Dendritic cell treated with granulocyte-macrophage colony-stimulating factor and Interleukin-4, amounts not matched to agents 40 ng/mL and 50 ng/mL, for 4 days (primary cell): ENCODE measurements at regions not wholly inside any gene's neighbourhood (a gene's known extent, or its start where the extent isn't known, plus 50 kb on each side); places are given as distances from the start of the nearest gene placed in this dataset.

ENCODE experiments used
- H3K27ac Mint-ChIP-seq: one replicate; pipeline ENCODE4 v1.8.0; 2022; ENCODE audit warnings: mild to moderate bottlenecking, mixed read lengths
- H3K27me3 Mint-ChIP-seq: one replicate; pipeline ENCODE4 v1.8.0; 2022; ENCODE audit warnings: mild to moderate bottlenecking, mixed read lengths
- H3K36me3 Mint-ChIP-seq: one replicate; pipeline ENCODE4 v1.8.0; 2022; ENCODE audit warnings: low read depth, mixed read lengths
- H3K4me1 Mint-ChIP-seq: one replicate; pipeline ENCODE4 v1.8.0; 2022; ENCODE audit warnings: low read depth, mixed read lengths
- H3K4me3 Mint-ChIP-seq: one replicate; pipeline ENCODE4 v1.8.0; 2022; ENCODE audit warnings: mild to moderate bottlenecking, moderate library complexity, mixed read lengths
- H3K9me3 Mint-ChIP-seq: one replicate; pipeline ENCODE4 v1.8.0; 2022; ENCODE audit warnings: mixed read lengths
- intact Hi-C: fragments of 100-400 bp; cut with micrococcal nuclease; formaldehyde crosslinking; loops from one replicate; pipeline ENCODE4 v1.15.0; 2022

DNA sequence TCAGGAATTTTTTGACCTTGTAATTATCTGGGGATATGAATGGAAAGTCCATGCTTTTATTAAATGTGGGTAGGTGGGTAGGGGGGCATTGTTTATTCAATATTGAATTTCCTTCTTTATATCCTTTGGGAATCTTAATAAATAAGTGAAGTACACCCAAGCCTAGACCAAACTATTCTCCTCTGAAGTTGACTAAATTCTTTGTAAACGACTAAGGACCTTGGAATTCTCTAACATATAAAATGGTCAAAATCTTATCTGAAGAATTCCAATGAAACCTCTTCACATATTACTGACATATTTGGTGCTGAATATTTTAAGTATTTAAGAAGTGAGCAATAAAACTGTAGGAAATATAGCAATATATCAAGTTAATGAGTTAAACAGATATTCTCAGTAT lies 1432.1 kb upstream of the GBE1 start:
- Mint-ChIP-seq H3K27ac (no peak overlapping the region), H3K4me3 (no peak overlapping the region), H3K27me3 (no peaks in the 10 kb centered on the region), H3K36me3 (no peaks in the 10 kb centered on the region), H3K4me1 (no peaks in the 10 kb centered on the region), H3K9me3 (peaks cover 9% of the 10 kb centered on the region)
- intact Hi-C loops = no loop called here

DNA sequence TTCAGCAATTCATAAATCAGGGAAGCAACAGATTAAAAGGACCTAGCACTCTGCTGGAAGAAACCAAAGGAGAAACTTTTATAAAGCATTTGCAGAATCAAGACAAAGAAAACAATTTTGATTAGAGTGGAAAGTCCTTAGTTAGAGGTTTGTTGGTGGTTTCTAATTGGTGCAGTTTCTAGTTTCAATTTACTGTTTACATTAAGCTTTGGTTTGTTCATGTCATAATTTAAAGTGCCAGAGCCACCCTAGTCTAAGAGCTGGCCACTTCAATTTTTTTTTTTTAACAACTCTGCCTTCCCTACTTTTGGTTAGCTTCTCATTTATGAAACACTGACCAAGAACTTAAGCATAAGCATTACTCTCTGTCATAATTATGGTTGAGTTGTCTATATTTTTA lies 1428.2 kb upstream of the GBE1 start:
- Mint-ChIP-seq H3K9me3 (peaks cover 6% of the 10 kb centered on the region), H3K4me1 (no peaks in the 10 kb centered on the region), H3K27ac (no peak overlapping the region)

DNA sequence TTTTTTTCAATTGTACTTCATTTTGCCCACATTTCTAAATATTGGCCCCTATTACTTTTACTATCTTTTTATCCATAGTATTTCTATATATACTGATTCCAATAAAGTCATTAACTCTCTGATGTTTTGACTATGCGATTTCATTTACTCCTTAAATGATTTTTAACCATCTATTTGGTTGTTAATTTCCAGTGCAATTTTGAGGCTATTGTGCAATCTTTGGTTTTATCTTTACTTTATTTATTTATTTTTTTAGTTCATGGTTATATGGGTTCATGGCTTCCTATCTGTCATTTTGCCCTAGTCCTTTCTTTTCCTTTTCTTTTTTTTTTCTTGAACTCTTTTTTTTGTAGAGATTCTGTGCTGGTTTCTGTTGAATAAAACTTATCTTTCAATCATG lies 1408.0 kb upstream of the GBE1 start:
- no peaks in the 10 kb centered on the region for H3K27me3 Mint-ChIP-seq
- no peak overlapping the region for H3K4me3 Mint-ChIP-seq
- intact Hi-C loops = no loop called here
- H3K27ac Mint-ChIP-seq = no peak overlapping the region
- no peaks in the 10 kb centered on the region for H3K36me3 Mint-ChIP-seq
- no peaks in the 10 kb centered on the region for H3K4me1 Mint-ChIP-seq
- no peaks in the 10 kb centered on the region for H3K9me3 Mint-ChIP-seq

More for the DNA sequence above, 1428.2 kb upstream of the GBE1 start:
- Mint-ChIP-seq H3K4me3 (no peak overlapping the region), H3K27me3 (no peaks in the 10 kb centered on the region), H3K36me3 (no peaks in the 10 kb centered on the region)
- intact Hi-C loops = no loop called here

DNA sequence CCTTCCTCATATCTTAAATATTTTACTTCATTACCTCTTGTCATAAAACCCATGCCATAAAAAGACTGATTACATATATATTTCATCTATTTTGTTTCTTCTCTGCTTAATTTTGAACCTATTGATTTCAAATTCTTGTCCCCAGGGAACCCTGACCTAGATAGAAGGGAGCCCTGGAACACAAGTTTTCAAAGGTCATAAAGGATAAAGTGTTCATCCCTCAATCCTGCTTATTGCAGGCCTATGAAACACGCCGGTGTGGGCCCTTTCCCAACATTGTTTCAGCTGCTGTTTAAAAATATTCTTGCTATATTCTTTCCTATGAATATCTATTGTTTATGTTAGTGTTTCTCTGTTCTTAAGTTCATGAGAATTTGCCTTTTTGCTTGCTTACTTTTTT lies 1389.5 kb upstream of the GBE1 start:
- Mint-ChIP-seq H3K4me3 (no peak overlapping the region), H3K9me3 (peaks cover 41% of the 10 kb centered on the region), H3K27ac (no peak overlapping the region), H3K36me3 (no peaks in the 10 kb centered on the region), H3K4me1 (no peaks in the 10 kb centered on the region), H3K27me3 (no peaks in the 10 kb centered on the region)
- intact Hi-C loops = no loop called here

DNA sequence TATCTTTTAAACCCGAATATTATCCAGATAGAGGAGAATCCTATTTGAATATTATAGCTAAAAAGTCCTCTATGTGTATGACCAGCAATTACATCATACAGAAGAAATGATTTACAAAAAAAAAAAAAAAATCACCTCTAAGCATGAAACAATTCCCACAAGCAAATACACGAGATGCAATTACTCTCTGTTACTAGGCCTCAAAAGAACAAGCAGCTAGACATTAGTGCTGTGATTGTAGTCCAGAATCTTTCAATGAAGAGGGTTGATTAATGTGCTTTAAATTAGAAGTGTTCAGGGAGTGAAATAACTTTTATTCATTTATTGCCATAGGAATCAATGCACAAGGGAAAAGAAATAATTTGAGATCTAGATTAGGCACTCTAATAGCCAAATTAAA lies 1379.5 kb upstream of the GBE1 start:
- Mint-ChIP-seq H3K4me3 (no peak overlapping the region), H3K4me1 (no peaks in the 10 kb centered on the region), H3K9me3 (peaks cover 16% of the 10 kb centered on the region), H3K36me3 (no peaks in the 10 kb centered on the region), H3K27ac (no peak overlapping the region), H3K27me3 (no peaks in the 10 kb centered on the region)
- intact Hi-C loops = no loop called here

DNA sequence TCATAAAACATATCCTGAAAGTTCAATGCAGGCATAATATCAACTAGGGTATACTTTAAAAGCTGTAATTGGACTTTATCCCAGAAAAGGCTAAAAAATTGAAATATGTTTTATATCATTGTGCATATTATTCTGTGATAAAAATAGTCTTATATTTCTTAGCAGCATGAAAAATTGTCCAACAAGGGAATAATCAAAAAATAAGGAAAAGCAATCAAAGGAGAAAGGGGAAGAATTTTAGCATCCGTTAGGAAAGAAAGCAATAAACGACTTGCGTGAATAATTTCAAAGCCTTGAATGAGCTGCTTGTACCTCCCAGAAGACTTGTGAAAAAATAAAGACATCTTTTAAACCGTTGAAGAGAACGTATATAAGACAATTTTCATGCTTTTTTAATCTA lies 1369.8 kb upstream of the GBE1 start:
- Mint-ChIP-seq H3K4me3 (no peak overlapping the region), H3K4me1 (no peaks in the 10 kb centered on the region), H3K27ac (no peak overlapping the region), H3K27me3 (no peaks in the 10 kb centered on the region), H3K36me3 (no peaks in the 10 kb centered on the region), H3K9me3 (peaks cover 14% of the 10 kb centered on the region)
- intact Hi-C loops = no loop called here

DNA sequence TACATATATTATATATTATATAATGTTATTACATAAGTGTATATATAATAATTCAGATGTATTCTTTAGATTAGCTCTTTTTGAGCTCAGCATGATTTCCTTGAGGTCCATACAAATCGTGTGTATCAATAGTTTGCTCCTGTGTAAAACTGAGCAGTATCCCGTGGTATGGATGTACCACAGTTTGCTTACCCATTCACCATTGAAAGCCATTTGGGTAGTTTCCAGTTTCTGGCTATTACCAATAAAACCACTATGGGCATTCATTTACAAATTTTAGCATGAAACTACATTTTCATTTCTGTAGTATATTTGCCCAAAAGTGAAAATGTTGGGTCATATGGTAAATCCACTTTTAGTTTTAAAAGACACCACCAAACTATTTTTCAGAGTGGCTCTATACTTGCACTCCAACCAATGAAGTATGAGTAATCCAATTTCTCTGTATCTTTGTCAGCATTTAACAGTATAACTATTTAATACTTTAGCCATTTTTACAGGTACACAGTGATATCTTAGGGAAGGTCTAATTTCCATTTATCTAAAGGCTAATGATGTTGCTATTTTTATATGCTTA lies 1361.4 kb upstream of the GBE1 start:
- Mint-ChIP-seq H3K27ac (no peak overlapping the region), H3K4me1 (no peaks in the 10 kb centered on the region)
- intact Hi-C loops = no loop called here

DNA sequence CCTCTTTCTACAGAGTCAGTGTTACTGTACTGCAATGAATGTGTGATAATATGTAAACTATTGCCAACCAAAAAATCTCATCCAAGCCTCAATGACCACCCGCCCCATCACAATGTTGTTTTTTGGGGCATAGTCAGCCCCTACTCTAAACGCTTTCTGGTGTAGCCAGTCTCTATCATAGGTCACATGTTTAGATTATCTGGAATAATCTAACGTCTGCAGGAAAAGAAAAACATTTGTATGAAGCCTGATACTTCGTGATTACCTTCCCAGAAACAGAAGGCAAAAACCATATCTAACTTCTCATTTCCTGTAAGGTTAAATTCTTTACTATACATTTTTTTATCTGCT lies 1331.8 kb upstream of the GBE1 start:
- Mint-ChIP-seq H3K27ac (no peak overlapping the region), H3K4me3 (no peak overlapping the region), H3K9me3 (no peaks in the 10 kb centered on the region), H3K36me3 (no peaks in the 10 kb centered on the region), H3K4me1 (no peaks in the 10 kb centered on the region), H3K27me3 (no peaks in the 10 kb centered on the region)
- intact Hi-C loops = no loop called here

More for the DNA sequence above, 1361.4 kb upstream of the GBE1 start:
- Mint-ChIP-seq H3K27me3 (no peaks in the 10 kb centered on the region), H3K4me3 (no peak overlapping the region), H3K36me3 (no peaks in the 10 kb centered on the region), H3K9me3 (peaks cover 3% of the 10 kb centered on the region)

DNA sequence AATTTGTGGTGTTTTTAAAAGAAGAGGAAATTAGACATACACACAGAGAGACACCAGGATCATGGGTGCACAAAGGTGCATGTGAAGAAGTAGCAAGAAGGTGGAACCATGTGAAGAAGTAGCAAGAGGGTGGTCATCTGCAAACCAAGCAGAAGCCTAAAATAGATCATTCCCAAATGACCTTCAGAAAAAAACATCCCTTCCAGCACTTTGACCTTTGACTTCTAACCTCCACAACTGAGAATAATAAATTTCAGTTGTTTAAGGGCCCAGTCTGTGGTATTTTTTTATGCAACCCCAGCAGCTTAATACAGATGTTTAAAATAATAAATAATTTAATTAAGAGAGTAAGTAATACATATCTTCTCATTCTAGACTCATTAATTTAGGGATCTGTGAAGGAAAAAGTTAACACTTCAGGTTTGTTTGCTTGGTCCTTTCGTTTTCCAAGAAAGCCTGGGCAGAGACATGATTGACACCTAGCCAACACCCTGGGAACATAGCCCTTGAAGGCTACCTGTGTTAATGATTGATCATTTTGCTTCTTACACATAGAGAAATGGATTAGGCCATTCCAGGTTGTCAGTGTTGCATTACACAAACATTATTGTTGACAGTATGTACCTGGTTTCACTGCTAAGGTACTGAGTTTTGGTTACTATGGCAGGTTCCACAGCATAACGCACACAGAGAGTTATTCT lies 1331.2 kb upstream of the GBE1 start:
- H3K27me3 Mint-ChIP-seq = no peaks in the 10 kb centered on the region

DNA sequence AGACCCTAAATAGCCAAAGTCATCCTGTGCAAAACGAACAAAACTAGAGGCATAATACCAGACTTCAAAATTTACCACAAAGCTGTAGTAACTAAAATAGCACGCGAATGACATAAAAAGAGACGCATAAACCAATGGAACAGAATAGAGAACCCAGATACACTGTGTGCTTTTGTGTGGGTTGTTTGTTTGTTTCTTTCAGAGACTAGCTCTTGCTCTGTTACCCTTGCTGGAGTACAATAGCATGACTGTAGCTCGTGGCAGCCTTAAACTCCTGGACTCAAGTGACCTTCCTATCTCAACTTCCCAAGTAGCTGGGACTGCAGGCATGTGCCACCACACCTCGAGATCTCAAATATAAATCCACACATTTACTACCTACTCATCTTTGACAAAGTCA lies 1314.6 kb upstream of the GBE1 start:
- no peak overlapping the region for H3K27ac Mint-ChIP-seq
- no peak overlapping the region for H3K4me3 Mint-ChIP-seq
- no peaks in the 10 kb centered on the region for H3K36me3 Mint-ChIP-seq
- H3K4me1 Mint-ChIP-seq = no peaks in the 10 kb centered on the region
- peaks cover 5% of the 10 kb centered on the region for H3K9me3 Mint-ChIP-seq
- intact Hi-C loops = no loop called here
- H3K27me3 Mint-ChIP-seq = no peaks in the 10 kb centered on the region

More for the DNA sequence above, 1331.2 kb upstream of the GBE1 start:
- intact Hi-C loops = no loop called here
- H3K27ac Mint-ChIP-seq = no peak overlapping the region
- no peaks in the 10 kb centered on the region for H3K36me3 Mint-ChIP-seq
- H3K4me1 Mint-ChIP-seq = no peaks in the 10 kb centered on the region
- no peaks in the 10 kb centered on the region for H3K9me3 Mint-ChIP-seq
- H3K4me3 Mint-ChIP-seq = no peak overlapping the region

DNA sequence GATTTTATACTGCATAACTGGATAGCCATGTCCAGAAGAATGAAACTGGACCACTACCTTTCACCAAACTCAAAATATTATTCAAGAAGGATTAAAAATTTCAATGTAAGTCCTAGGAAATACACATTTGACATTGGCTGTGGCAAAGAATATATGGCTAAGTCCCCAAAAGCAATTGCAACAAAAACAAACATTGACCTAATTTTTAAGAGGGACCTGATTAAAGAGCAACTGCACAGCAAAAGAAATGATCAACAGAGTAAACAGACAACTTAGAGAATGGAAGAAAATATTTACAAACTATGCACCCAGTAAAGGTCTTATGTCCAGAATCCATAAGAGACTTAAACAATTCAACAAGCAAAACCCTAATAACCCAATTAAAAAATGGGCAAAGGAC lies 1313.0 kb upstream of the GBE1 start:
- Mint-ChIP-seq H3K36me3 (no peaks in the 10 kb centered on the region), H3K27me3 (no peaks in the 10 kb centered on the region), H3K9me3 (no peaks in the 10 kb centered on the region), H3K4me1 (no peaks in the 10 kb centered on the region), H3K27ac (no peak overlapping the region), H3K4me3 (no peak overlapping the region)
- intact Hi-C loops = no loop called here

DNA sequence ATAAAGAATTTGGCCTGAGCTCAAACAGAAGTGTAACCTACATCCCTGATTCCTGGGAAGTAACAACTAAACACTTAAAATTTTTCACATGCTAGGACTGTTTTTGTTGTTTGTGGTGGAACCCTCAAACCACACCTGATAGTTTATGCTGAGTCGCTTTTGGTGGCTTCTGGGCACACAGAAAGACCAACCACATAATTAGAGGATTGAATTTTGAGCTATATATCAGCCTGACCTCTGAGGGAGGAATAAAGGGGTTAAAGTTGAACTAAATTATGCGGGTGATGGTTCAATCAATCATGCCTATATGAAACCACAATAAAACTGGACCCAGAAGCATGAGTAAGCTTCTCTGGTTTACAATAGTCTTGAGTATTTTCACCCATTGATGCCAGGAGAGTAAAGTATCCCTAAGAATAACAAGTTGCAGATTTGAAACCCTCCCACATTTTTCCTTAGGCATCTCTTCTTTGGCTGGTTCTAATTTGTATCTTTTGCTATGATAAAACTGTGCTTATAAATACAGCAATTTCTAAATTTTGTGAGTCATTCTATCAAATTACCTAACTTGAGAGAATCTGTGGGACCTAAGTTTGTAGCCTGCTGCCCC lies 1304.5 kb upstream of the GBE1 start:
- Mint-ChIP-seq H3K36me3 (no peaks in the 10 kb centered on the region), H3K27me3 (no peaks in the 10 kb centered on the region), H3K27ac (no peak overlapping the region), H3K4me1 (no peaks in the 10 kb centered on the region), H3K9me3 (peaks cover 33% of the 10 kb centered on the region), H3K4me3 (no peak overlapping the region)
- intact Hi-C loops = no loop called here

DNA sequence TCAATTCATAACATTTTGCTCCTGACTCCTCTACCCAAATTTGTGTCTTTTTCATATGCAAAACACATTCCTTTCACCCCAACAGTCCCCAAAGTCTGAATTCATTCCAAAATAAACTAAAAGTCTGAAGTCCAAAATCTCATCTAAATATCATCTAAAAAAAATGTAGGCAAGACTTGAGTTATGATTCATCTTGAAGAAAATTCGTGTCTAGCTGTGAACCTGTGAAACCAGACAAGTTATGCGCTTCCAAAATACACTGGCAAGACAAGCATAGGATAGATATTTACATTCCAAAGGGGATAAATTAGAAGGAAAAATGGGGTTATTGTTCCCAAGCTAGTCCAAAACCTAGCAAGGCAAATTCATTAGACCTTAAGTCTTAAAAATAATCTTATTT lies 1302.0 kb upstream of the GBE1 start:
- Mint-ChIP-seq H3K27ac (no peak overlapping the region), H3K36me3 (no peaks in the 10 kb centered on the region), H3K27me3 (no peaks in the 10 kb centered on the region), H3K9me3 (peaks cover 46% of the 10 kb centered on the region), H3K4me1 (no peaks in the 10 kb centered on the region), H3K4me3 (no peak overlapping the region)
- intact Hi-C loops = no loop called here

DNA sequence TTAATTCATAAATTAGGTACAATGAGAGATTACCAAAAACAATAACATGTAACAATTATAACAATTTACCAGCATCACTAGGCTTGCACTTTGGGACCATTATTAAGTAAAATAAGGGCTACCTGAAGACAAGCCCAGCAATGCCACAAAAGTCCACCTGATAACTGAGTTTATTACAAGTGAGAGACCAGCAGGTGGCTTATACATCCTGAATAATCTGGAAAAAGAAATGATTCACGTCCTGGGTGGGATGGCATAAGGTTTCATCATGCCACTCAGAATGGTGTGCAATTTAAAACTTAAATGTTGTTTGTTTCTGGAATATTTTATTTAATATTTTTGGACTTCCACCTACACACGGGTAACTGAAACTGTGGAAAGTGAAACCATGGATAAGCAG lies 1287.1 kb upstream of the GBE1 start:
- H3K4me1 Mint-ChIP-seq = no peaks in the 10 kb centered on the region
- no peaks in the 10 kb centered on the region for H3K9me3 Mint-ChIP-seq
- H3K36me3 Mint-ChIP-seq = no peaks in the 10 kb centered on the region

DNA sequence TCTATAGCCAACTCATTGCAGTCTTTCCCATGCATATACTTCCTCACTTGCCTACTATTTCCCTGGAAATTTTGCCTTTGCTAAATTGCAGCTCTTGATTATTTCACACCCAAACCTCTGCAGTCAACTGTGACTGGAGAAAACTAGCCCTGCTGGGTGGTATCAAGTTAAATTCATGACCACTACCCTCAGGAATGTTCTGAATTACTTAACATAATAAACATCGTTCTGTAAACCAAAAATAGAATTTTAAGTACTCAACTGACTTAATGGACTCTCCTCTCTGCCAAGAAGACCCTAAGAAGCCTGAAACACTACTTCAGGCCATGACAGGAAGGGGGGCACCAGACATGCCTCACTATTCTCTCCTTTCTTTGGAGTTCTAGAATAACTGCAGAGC lies 1278.0 kb upstream of the GBE1 start:
- no peak overlapping the region for H3K27ac Mint-ChIP-seq
- no peaks in the 10 kb centered on the region for H3K36me3 Mint-ChIP-seq
- intact Hi-C loops = no loop called here
- no peak overlapping the region for H3K4me3 Mint-ChIP-seq
- peaks cover 15% of the 10 kb centered on the region for H3K9me3 Mint-ChIP-seq
- no peaks in the 10 kb centered on the region for H3K4me1 Mint-ChIP-seq
- no peaks in the 10 kb centered on the region for H3K27me3 Mint-ChIP-seq

More for the DNA sequence above, 1287.1 kb upstream of the GBE1 start:
- Mint-ChIP-seq H3K27ac (no peak overlapping the region), H3K27me3 (no peaks in the 10 kb centered on the region), H3K4me3 (no peak overlapping the region)
- intact Hi-C loops = no loop called here
